Smooth muscle cell (in vitro differentiated cells): ENCODE measurements at regions not wholly inside any gene's neighbourhood (a gene's known extent, or its start where the extent isn't known, plus 50 kb on each side); places are given as distances from the start of the nearest gene placed in this dataset.

ENCODE experiments used
- DNase-seq: peaks from one replicate; lab custom pipeline; 2025; ENCODE audit not compliant: unreplicated experiment; lab: John Stamatoyannopoulos, UW
- H2AFZ ChIP-seq: fragments of 200-600 bp; sonication (generic); 2 replicates; pipeline ENCODE4 v1.6.0; 2016; ENCODE audit warnings: antibody characterized with exemption, low read depth, mild to moderate bottlenecking
- H3F3A ChIP-seq: fragments of 200-600 bp; sonication (generic); 2 replicates; pipeline ENCODE4 v1.6.0; 2017; ENCODE audit warnings: antibody characterized with exemption, low read depth
- H3K27ac ChIP-seq: fragments of 200-600 bp; sonication (generic); 2 replicates; pipeline ENCODE4 v1.5.1; 2016; ENCODE audit warnings: low read depth, mild to moderate bottlenecking
- H3K27me3 ChIP-seq: fragments of 200-600 bp; sonication (generic); 2 replicates; pipeline ENCODE4 v1.6.1; 2016; ENCODE audit warnings: low read depth, mild to moderate bottlenecking
- H3K36me3 ChIP-seq: fragments of 200-600 bp; sonication (generic); 2 replicates; pipeline ENCODE4 v1.5.1; 2016; ENCODE audit warnings: low read depth
- H3K4me1 ChIP-seq: fragments of 200-600 bp; sonication (generic); 2 replicates; pipeline ENCODE4 v1.5.1; 2016; ENCODE audit warnings: low read depth
- H3K4me2 ChIP-seq: fragments of 200-600 bp; sonication (generic); 2 replicates; pipeline ENCODE4 v1.6.0; 2016; ENCODE audit warnings: mild to moderate bottlenecking
- H3K4me3 ChIP-seq: fragments of 200-600 bp; sonication (generic); 2 replicates; pipeline ENCODE4 v1.5.1; 2016; ENCODE audit warnings: mild to moderate bottlenecking
- H3K79me2 ChIP-seq: fragments of 200-600 bp; sonication (generic); 2 replicates; pipeline ENCODE4 v1.6.0; 2016; ENCODE audit warnings: low read depth, mild to moderate bottlenecking
- H3K9ac ChIP-seq: fragments of 200-600 bp; sonication (generic); 2 replicates; pipeline ENCODE4 v1.6.0; 2016; ENCODE audit warnings: low read depth
- H3K9me3 ChIP-seq: fragments of 200-600 bp; sonication (generic); replicated peaks from 2 replicates; pipeline ENCODE4 v1.5.1; 2016; ENCODE audit warnings: low read depth
- H4K20me1 ChIP-seq: fragments of 200-600 bp; sonication (generic); 2 replicates; pipeline ENCODE4 v1.6.0; 2016; ENCODE audit warnings: low read depth
- WGBS: methylation state at CpG from one replicate; pipeline ENCODE4 v1.1.7; 2016; ENCODE audit warnings: low lambda C conversion rate; 5-methylcytosine and 5-hydroxymethylcytosine counted together
- TF ChIP-seq, protein P1 (sequence below): fragments of 200-600 bp; sonication (generic); IDR thresholded peaks from 2 replicates; pipeline ENCODE4 v1.5.1; 2017; ENCODE audit warnings: borderline replicate concordance, mild to moderate bottlenecking, antibody characterized with exemption; ENCODE audit not compliant: insufficient read depth, poor library complexity, severe bottlenecking

DNA sequence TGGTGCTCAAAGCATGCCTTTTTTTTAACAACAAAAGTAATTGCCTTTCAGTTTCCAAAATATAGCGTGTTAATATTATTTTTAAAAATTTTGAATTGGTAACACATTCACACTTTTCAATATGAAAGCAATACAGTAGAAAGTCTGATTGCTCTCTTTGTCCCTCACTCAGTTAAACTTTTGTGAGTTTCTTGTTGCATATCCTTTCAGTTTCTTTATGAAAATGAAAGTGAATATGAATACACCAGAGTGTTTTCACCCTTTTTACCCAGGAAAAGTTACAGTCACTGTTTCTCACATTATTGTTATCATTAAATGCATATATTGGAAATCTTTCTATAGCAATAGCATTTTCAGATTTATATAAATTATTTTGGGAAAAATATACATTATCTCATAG lies 377.4 kb upstream of the CRIM1 start:
- Histone ChIP-seq H3K4me1 (no peaks in the 10 kb centered on the region), H3K9me3 (no peaks in the 10 kb centered on the region), H3K4me3 (no peak overlapping the region), H3K4me2 (no peak overlapping the region), H3K27ac (no peak overlapping the region), H2AFZ (no peak overlapping the region), H4K20me1 (no peaks in the 10 kb centered on the region), H3K36me3 (no peaks in the 10 kb centered on the region), H3F3A (no peaks in the 10 kb centered on the region), H3K27me3 (no peaks in the 10 kb centered on the region), H3K79me2 (no peaks in the 10 kb centered on the region), H3K9ac (no peak overlapping the region)
- DNase-seq, result no peak
- 100% methylated on average over 1 of the region's 1 CpG for WGBS
- TF ChIP-seq, protein P1, sequence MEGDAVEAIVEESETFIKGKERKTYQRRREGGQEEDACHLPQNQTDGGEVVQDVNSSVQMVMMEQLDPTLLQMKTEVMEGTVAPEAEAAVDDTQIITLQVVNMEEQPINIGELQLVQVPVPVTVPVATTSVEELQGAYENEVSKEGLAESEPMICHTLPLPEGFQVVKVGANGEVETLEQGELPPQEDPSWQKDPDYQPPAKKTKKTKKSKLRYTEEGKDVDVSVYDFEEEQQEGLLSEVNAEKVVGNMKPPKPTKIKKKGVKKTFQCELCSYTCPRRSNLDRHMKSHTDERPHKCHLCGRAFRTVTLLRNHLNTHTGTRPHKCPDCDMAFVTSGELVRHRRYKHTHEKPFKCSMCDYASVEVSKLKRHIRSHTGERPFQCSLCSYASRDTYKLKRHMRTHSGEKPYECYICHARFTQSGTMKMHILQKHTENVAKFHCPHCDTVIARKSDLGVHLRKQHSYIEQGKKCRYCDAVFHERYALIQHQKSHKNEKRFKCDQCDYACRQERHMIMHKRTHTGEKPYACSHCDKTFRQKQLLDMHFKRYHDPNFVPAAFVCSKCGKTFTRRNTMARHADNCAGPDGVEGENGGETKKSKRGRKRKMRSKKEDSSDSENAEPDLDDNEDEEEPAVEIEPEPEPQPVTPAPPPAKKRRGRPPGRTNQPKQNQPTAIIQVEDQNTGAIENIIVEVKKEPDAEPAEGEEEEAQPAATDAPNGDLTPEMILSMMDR, result no peak

- Histone ChIP-seq H3F3A (no peaks in the 10 kb centered on the region), H3K27me3 (no peaks in the 10 kb centered on the region), H3K9ac (no peak overlapping the region), H2AFZ (no peak overlapping the region), H3K4me3 (no peak overlapping the region), H4K20me1 (no peaks in the 10 kb centered on the region), H3K36me3 (no peaks in the 10 kb centered on the region), H3K27ac (no peak overlapping the region), H3K4me2 (no peak overlapping the region), H3K4me1 (no peaks in the 10 kb centered on the region), H3K9me3 (no peaks in the 10 kb centered on the region), H3K79me2 (no peaks in the 10 kb centered on the region)
- no peak for DNase-seq
- WGBS, result 93% methylated on average over 5 of the region's 5 CpGs
- TF ChIP-seq, protein P1, result no peak
Observed at GRCh38 chr2:35976611-35977010, 379.0 kb upstream of the CRIM1 start.

DNA sequence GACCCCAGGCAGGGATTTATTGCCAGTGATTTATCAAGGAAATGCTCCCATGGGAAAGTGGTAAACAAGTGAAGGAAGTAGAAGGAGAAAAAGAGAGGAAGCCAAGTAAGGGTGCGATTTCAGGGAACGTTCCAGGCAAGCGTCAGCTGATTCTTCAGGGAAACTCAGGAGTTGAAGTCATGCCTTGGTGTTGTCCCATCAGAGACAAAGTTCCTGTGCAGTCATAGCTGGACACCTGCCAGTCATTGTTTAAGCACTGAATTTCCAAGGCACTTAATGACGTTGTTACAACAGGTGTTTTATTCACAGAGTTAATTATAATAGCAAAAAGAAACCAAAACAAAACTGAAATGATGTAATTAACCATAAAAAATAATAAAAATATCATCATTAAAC lies 381.8 kb upstream of the CRIM1 start:
- Histone ChIP-seq H3K4me2 (no peak overlapping the region), H4K20me1 (no peaks in the 10 kb centered on the region), H3K9ac (no peak overlapping the region), H3K36me3 (no peaks in the 10 kb centered on the region), H3K4me3 (no peak overlapping the region), H3K27me3 (no peaks in the 10 kb centered on the region), H3K9me3 (no peaks in the 10 kb centered on the region), H3K4me1 (no peaks in the 10 kb centered on the region), H3K27ac (no peak overlapping the region), H3F3A (no peaks in the 10 kb centered on the region), H3K79me2 (no peaks in the 10 kb centered on the region), H2AFZ (no peak overlapping the region)
- no peak for DNase-seq
- 83% methylated on average over 4 of the region's 4 CpGs for WGBS
- TF ChIP-seq, protein P1, result no peak

DNA sequence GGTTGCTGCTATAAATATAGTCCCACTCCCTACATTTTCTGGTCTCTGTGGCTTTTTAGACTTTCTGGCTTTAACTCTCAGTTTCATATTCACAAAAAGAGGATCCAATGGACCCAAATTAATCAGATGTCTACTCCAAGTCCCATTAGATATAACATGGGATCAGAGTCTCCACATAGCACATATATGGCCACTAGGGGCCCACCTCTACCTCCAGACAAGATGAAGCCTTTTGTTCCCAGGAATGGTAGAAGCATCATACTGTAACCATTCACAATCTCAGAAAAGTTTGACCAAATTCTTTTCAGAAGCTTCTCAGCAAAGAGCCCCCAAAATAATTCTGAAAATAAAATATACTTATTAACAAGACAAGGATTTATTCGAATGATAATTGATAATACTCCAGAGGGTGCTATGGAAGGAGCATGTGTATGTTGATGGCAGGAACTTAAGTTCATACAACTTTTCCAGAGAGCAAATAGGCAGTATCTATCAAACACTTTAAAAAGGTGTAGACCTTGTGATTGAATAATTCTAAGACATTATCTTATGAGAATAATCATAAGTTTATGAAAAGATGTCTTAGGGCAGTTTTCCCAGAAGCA lies 382.3 kb upstream of the CRIM1 start:
- H3F3A ChIP-seq, result no peaks in the 10 kb centered on the region
- DNase-seq, result no peak
- H3K4me1 ChIP-seq, result no peaks in the 10 kb centered on the region
- no peaks in the 10 kb centered on the region for H3K36me3 ChIP-seq
- H2AFZ ChIP-seq, result no peak overlapping the region
- H3K4me3 ChIP-seq, result no peak overlapping the region
- H4K20me1 ChIP-seq, result no peaks in the 10 kb centered on the region
- 22% methylated on average over 1 of the region's 1 CpG for WGBS
- TF ChIP-seq, protein P1, result peak; percentile 42
- no peak overlapping the region for H3K4me2 ChIP-seq
- H3K9ac ChIP-seq, result no peak overlapping the region
- H3K27me3 ChIP-seq, result no peaks in the 10 kb centered on the region
- H3K27ac ChIP-seq, result no peak overlapping the region
- no peaks in the 10 kb centered on the region for H3K9me3 ChIP-seq
- H3K79me2 ChIP-seq, result no peaks in the 10 kb centered on the region
